Thymus (tissue), 11 donors: ENCODE measurements at regions not wholly inside any gene's neighbourhood (a gene's known extent, or its start where the extent isn't known, plus 50 kb on each side); places are given as distances from the start of the nearest gene placed in this dataset.

Experiments
- DNase-seq, 9 donors: peaks; one replicate each; pipeline ENCODE4 v3.0.0-alpha.2; 2013; ENCODE audit warnings: low spot score in 9 of 9, low read depth in 6 of 9, missing footprints in 1 of 9
- H3K27ac ChIP-seq, 2 donors: one replicate each; pipeline ENCODE4 v1.5.1; 2013; ENCODE audit warnings: control low read depth in 1 of 2, low read depth in 1 of 2, low read length in 1 of 2, mild to moderate bottlenecking in 1 of 2, moderate library complexity in 1 of 2
- H3K27me3 ChIP-seq, 2 donors: one replicate each; pipeline ENCODE4 v1.5.1; 2013; ENCODE audit warnings: low read length in 1 of 2; ENCODE audit not compliant: control insufficient read depth in 2 of 2, insufficient read depth in 1 of 2
- H3K36me3 ChIP-seq, 2 donors: one replicate each; pipeline ENCODE4 v1.5.1; 2013; ENCODE audit warnings: low read length in 1 of 2, mild to moderate bottlenecking in 1 of 2, moderate library complexity in 1 of 2; ENCODE audit not compliant: control insufficient read depth in 2 of 2, insufficient read depth in 2 of 2
- H3K4me1 ChIP-seq, 2 donors: one replicate each; pipeline ENCODE4 v1.5.1; 2013; ENCODE audit warnings: low read length in 2 of 2; ENCODE audit not compliant: control insufficient read depth in 2 of 2, insufficient read depth in 2 of 2
- H3K4me3 ChIP-seq, 2 donors: one replicate each; pipeline ENCODE4 v1.5.1; 2013; ENCODE audit warnings: low read length in 2 of 2, control low read depth in 1 of 2, mild to moderate bottlenecking in 1 of 2
- H3K9me3 ChIP-seq, 2 donors: one replicate each; pipeline ENCODE4 v1.5.1; 2013; ENCODE audit warnings: low read length in 1 of 2, mild to moderate bottlenecking in 1 of 2; ENCODE audit not compliant: control insufficient read depth in 2 of 2, insufficient read depth in 1 of 2
- WGBS: extraction: QIAGEN DNeasy Blood & Tissue Kit; methylation state at CpG from one replicate; pipeline ENCODE4 v1.1.7; 2013; 5-methylcytosine and 5-hydroxymethylcytosine counted together
- donor health status: healthy.

GRCh38 chr10:47073967-47074366 lies 162.7 kb downstream of the PTPN20 start:
- H3K36me3 ChIP-seq, result no peaks in the 10 kb centered on the region
- no peak overlapping the region for H3K4me3 ChIP-seq
- no peak overlapping the region for H3K27ac ChIP-seq
- no peaks in the 10 kb centered on the region for H3K9me3 ChIP-seq
- H3K27me3 ChIP-seq, result no peaks in the 10 kb centered on the region
- WGBS, result 93% methylated on average over 3 of the region's 3 CpGs
- DNase-seq, result no peak
- H3K4me1 ChIP-seq, result peaks cover 0 to 5% of the 10 kb centered on the region in 2 donors

DNA sequence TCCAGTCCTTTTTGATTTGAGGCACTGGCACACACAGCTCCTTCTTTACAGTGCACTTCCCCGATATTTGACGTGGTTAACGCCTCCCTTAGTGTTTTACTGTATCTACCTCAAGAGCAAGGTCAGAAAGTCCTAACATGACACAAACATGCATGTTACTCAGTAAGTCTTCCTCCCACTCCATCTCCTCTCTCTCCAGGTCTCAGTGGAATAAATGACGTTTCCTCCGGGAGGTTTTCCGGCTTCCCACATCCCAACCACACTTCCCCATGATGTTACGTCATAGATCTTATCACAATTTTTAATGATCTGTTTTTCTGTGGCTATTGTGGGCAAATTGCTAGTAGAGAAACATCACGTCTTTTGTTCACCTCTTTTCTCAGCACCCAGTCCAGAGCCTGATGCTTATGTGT lies 165.7 kb downstream of the PTPN20 start:
- no peaks in the 10 kb centered on the region for H3K27me3 ChIP-seq
- no peak overlapping the region for H3K4me3 ChIP-seq
- peaks cover 0 to 5% of the 10 kb centered on the region in 2 donors for H3K4me1 ChIP-seq
- DNase-seq, result no peak
- H3K27ac ChIP-seq, result no peak overlapping the region
- 39% methylated on average over 8 of the region's 8 CpGs for WGBS
- H3K9me3 ChIP-seq, result no peaks in the 10 kb centered on the region
- no peaks in the 10 kb centered on the region for H3K36me3 ChIP-seq

DNA sequence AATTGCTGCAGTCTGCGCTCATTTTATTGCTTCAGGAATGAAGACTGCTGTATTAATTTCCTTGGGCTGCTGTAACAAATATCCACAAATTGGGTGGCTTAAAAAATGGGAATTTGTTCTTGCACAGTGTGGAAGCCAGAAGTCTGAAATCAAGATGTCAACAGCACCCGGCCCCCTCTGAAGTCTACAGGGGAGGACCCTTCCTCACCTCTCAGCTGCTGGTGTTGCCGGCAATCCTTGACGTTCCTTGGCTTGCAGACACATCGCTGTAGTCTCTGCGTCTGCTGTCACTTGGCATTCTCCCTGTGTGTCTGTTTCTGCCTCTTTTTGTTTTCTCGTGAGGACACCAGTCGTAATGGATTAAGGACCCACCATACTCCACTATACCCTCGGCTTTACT lies 166.2 kb downstream of the PTPN20 start:
- Histone ChIP-seq H3K4me1 (peaks cover 0 to 5% of the 10 kb centered on the region in 2 donors), H3K27me3 (no peaks in the 10 kb centered on the region), H3K27ac (no peak overlapping the region), H3K4me3 (no peak overlapping the region), H3K9me3 (no peaks in the 10 kb centered on the region), H3K36me3 (no peaks in the 10 kb centered on the region)
- no peak for DNase-seq
- WGBS, result 96% methylated on average over 9 of the region's 9 CpGs

GRCh38 chr10:47077941-47078340 lies 166.7 kb downstream of the PTPN20 start:
- 98% methylated on average over 8 of the region's 8 CpGs for WGBS
- Histone ChIP-seq H3K27ac (no peak overlapping the region), H3K27me3 (no peaks in the 10 kb centered on the region), H3K4me1 (peaks cover 0 to 5% of the 10 kb centered on the region in 2 donors), H3K36me3 (no peaks in the 10 kb centered on the region), H3K9me3 (no peaks in the 10 kb centered on the region), H3K4me3 (no peak overlapping the region)
- DNase-seq, result no peak

DNA sequence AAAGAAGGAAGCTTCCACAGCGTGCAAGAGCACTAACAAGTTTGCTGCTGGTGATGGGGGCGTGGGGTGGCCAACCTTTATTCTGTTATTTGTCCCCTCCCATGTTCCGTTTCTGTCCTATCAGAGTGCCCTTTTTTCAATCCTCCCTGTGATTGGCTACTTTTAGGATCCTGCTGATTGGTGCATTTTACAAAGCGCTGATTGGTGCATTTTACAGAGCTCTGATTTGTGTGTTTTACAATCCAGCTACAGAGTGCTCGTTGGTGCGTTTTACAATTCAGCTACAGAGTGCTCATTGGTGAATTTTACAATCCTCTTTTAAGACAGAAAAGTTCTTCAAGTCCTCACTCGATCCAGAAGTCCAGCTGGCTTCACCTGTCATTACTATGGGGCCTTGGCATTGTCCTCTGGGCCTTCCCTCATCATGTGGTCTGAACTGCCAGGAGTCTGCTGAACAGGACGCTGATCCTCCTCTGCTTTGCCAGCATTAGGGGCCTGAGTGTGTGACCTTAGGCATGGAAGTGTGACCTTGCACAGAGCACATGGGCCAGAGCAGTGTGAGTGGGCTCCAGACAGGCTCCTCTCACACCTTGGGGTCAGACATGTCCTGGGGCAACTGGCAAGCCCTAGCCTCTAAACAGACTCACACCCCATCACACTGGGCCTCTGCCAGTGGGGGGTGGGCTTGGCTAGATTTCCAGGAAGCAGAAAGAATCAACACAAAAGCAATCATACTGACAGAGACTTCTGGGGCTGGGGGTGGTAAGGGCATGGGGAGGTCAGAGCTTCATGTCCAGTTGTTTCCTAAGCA lies 167.4 kb downstream of the PTPN20 start:
- WGBS, result 97% methylated on average over 8 of the region's 8 CpGs
- Histone ChIP-seq H3K9me3 (no peaks in the 10 kb centered on the region), H3K4me3 (no peak overlapping the region), H3K4me1 (peaks cover 0 to 5% of the 10 kb centered on the region in 2 donors), H3K27ac (no peak overlapping the region), H3K36me3 (no peaks in the 10 kb centered on the region), H3K27me3 (no peaks in the 10 kb centered on the region)
- no peak for DNase-seq

- H3K9me3 ChIP-seq, result no peaks in the 10 kb centered on the region
- DNase-seq, result no peak
- H3K36me3 ChIP-seq, result no peaks in the 10 kb centered on the region
- H3K27ac ChIP-seq, result no peak overlapping the region
- H3K27me3 ChIP-seq, result no peaks in the 10 kb centered on the region
- peaks cover 0 to 5% of the 10 kb centered on the region in 2 donors for H3K4me1 ChIP-seq
- 81% methylated on average over 3 of the region's 3 CpGs for WGBS
- no peak overlapping the region for H3K4me3 ChIP-seq
Observed at GRCh38 chr10:47079204-47079580, 168.0 kb downstream of the PTPN20 start.

DNA sequence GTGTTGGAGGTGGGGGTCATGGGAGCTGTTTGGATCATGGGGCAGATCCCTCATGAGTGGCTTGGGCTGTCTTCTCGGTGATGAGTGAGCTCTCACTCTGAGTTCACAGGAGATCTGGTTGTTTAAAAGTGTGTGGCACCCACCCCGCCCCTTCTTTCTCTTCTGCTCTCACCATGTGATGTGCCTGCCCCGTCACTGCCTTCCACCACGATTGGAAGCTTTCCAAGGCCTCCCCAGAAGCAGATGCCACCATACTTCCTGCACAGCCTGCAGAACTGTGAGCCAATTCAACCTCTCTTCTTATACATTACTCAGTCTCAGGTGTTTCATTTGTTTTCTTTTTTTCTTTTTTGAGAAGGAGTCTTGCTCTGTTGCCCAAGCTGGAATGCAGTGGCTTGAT lies 170.0 kb downstream of the PTPN20 start:
- DNase-seq, result no peak
- no peaks in the 10 kb centered on the region for H3K27me3 ChIP-seq
- no peaks in the 10 kb centered on the region for H3K36me3 ChIP-seq
- no peak overlapping the region for H3K27ac ChIP-seq
- H3K4me1 ChIP-seq, result peaks cover 0 to 5% of the 10 kb centered on the region in 2 donors
- H3K9me3 ChIP-seq, result no peaks in the 10 kb centered on the region
- WGBS, result 12% methylated on average over 4 of the region's 4 CpGs
- H3K4me3 ChIP-seq, result no peak overlapping the region

DNA sequence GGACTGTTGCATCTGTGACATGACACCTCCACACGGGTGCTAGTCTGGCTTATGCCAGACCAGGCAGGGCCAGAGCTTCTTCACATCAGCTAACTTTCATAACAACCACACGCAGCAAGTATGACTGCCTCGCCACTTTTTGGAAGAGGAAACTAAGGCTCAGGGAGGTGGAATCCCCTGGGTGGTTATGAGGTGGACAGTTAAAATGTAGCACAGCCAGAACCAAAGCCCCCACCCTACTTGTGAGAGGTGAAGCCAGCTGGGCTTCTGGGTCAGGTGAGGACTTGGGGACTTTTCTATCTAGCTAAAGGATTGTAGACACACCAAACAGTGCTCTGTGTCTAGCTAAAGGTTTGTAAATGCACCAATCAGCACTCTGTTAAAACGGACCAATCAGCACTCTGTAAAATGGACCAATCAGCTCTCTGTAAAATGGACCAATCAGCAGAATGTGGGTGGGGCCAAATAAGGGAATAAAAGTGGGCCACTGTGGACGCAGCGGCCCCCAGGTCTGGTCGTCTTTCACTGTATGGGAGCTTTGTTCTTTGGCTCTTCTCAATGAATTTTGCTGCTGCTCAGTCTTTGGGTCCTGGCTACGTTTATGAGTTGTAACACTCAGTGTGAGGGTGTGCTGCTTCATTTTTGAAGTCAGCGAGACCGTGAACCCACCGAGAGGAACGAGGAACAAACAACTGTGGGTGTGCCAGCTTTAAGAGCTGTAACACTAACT lies 171.0 kb downstream of the PTPN20 start:
- WGBS, result 98% methylated on average over 12 of the region's 12 CpGs
- Histone ChIP-seq H3K27me3 (no peaks in the 10 kb centered on the region), H3K4me3 (no peak overlapping the region), H3K36me3 (no peaks in the 10 kb centered on the region), H3K27ac (no peak overlapping the region), H3K9me3 (no peaks in the 10 kb centered on the region), H3K4me1 (peaks cover 0 to 2% of the 10 kb centered on the region in 2 donors)
- DNase-seq, result no peak

- no peaks in the 10 kb centered on the region for H3K36me3 ChIP-seq
- DNase-seq, result peak in 8 of 9 donors; percentile 19 to 48 (median 25)
- peak overlapping the region; percentile 65 to 76 for H3K27ac ChIP-seq
- no peak overlapping the region for H3K4me3 ChIP-seq
- no peaks in the 10 kb centered on the region for H3K27me3 ChIP-seq
- H3K9me3 ChIP-seq, result peaks cover 0 to 8% of the 10 kb centered on the region in 2 donors
- H3K4me1 ChIP-seq, result peaks cover 7 to 23% of the 10 kb centered on the region in 2 donors
Observed at GRCh38 chr10:47087667-47088066, 176.4 kb downstream of the PTPN20 start.
